ENCODE measurements at regions not wholly inside any gene's neighbourhood (a gene's known extent, or its start where the extent isn't known, plus 50 kb on each side); places are given as distances from the start of the nearest gene placed in this dataset.

DNA sequence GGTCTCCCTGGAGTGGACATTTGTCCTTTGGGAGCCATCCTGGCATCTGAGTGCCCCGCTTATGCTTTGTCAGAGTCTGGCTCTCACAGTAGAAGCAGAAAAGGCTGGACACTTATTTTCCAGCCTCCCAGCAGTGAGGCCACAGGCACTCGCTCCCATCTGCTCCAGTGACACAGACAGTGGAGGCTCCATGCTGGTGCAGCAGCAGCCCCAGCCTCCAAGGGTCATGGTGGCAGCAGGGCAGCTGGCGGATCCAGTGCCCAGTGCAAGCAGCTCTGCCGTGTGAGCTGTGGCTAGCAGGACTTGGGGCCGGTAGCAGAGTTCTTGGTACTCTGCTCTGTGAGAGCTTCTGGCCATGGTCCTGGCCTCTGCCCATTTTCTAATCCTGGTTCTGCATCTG, 157.3 kb upstream of the ALDH1B1 start:
- TF ChIP-seq ZNF274 (IDR thresholded peaks at IDR 0.05; ENCODE audit: low read depth, low read length) = no peak
- TF ChIP-seq YY1 (IDR thresholded peaks at IDR 0.05; ENCODE audit: insufficient read depth, insufficient read length) = no peak
